Gastrocnemius medialis (tissue), 4 donors: ENCODE measurements at regions not wholly inside any gene's neighbourhood (a gene's known extent, or its start where the extent isn't known, plus 50 kb on each side); places are given as distances from the start of the nearest gene placed in this dataset.

ENCODE experiments used
- CTCF ChIP-seq, 5 experiments: fragments of 450-650 bp in 3 of 5; fragments of 200-600 bp in 2 of 5; sonication (generic) in 2 of 5; IDR thresholded peaks in 4 of 5; conservative IDR thresholded peaks in 1 of 5; 1 replicate in 4 of 5; 2 replicates in 1 of 5; pipeline ENCODE4 v1.5.1; 2016 to 2019; ENCODE audit warnings: antibody characterized with exemption in 5 of 5, mild to moderate bottlenecking in 3 of 5, moderate library complexity in 3 of 5
- POLR2A ChIP-seq, 2 donors: fragments of 450-650 bp; IDR thresholded peaks; one replicate each; pipeline ENCODE4 v1.6.1; 2017; ENCODE audit warnings: antibody characterized with exemption in 2 of 2, mild to moderate bottlenecking in 2 of 2, moderate library complexity in 2 of 2

GRCh38 chr4:176545872-176546271 is 226.1 kb downstream of the SPCS3 start:
- TF ChIP-seq CTCF (IDR thresholded peaks at IDR 0.05 in 4 of 5, conservative IDR thresholded peaks at IDR 0.05 in 1 of 5) = no peak
- no peak for TF ChIP-seq POLR2A (IDR thresholded peaks at IDR 0.05)
